Tibial artery (tissue), 4 donors: ENCODE measurements at regions not wholly inside any gene's neighbourhood (a gene's known extent, or its start where the extent isn't known, plus 50 kb on each side); places are given as distances from the start of the nearest gene placed in this dataset.

ENCODE experiments used
- DNase-seq, 2 donors: peaks; one replicate each; pipeline ENCODE4 v3.0.0-alpha.2; 2019
- H3K27ac ChIP-seq, 2 donors: fragments of 200-600 bp; sonication (generic) in 1 of 2; 1 replicate in 1 of 2; 2 replicates in 1 of 2; pipeline ENCODE4 v1.5.1; 2018 to 2019; ENCODE audit warnings: mild to moderate bottlenecking in 1 of 2
- H3K27me3 ChIP-seq, 2 donors: fragments of 200-600 bp; sonication (generic) in 1 of 2; one replicate each; pipeline versions ENCODE4 v1.5.1 to v1.6.0; 2016 to 2019
- H3K36me3 ChIP-seq, 3 donors: fragments of 200-600 bp; sonication (generic) in 2 of 3; one replicate each; pipeline ENCODE4 v1.5.1; 2016 to 2019; ENCODE audit warnings: mild to moderate bottlenecking in 2 of 3
- H3K4me1 ChIP-seq, 4 donors: fragments of 200-600 bp; sonication (generic) in 2 of 4; 1 replicate in 3 of 4; 2 replicates in 1 of 4; pipeline ENCODE4 v1.5.1; 2016 to 2019
- H3K4me3 ChIP-seq, 2 donors: fragments of 200-600 bp; sonication (generic) in 1 of 2; 1 replicate in 1 of 2; 2 replicates in 1 of 2; pipeline ENCODE4 v1.5.1; 2018 to 2019; ENCODE audit warnings: mild to moderate bottlenecking in 2 of 2
- H3K9me3 ChIP-seq, 3 donors: fragments of 200-600 bp; sonication (generic) in 1 of 3; one replicate each; pipeline ENCODE4 v1.5.1; 2016 to 2019
- CTCF ChIP-seq, 2 experiments: fragments of 200-600 bp in 1 of 2; fragments of 450-650 bp in 1 of 2; IDR thresholded peaks; one replicate each; pipeline ENCODE4 v1.5.1; 2017 to 2019; ENCODE audit warnings: antibody characterized with exemption in 2 of 2, mild to moderate bottlenecking in 1 of 2, moderate library complexity in 1 of 2
- intact Hi-C: fragments of 100-400 bp; cut with DNase I; formaldehyde crosslinking; loops from one replicate; pipeline ENCODE4 v1.15.0; 2023; ENCODE audit warnings: low total_unique reads

DNA sequence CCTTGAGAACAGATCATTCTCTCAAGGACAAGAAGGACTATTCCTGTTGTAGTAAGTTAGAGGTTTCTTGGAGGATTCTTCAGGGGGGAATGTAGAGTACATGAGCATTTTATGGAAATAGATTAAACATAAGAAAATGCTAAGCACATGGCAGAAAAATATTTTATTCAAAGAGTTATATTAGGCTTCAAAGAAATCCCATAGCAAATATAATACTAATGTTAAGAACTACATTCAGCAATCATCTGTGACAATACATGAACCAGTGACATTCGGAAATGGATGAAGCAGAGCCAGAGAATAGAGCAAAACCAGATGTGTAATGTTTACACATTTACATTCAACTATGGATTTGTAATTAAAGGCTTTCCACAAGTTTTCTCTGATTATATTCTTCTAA lies 288.6 kb downstream of the NAF1 start:
- H3K4me1 ChIP-seq = no peaks in the 10 kb centered on the region
- H3K36me3 ChIP-seq = no peaks in the 10 kb centered on the region
- no peak overlapping the region for H3K27ac ChIP-seq
- intact Hi-C loops = no loop called here
- no peaks in the 10 kb centered on the region for H3K27me3 ChIP-seq
- H3K9me3 ChIP-seq = no peaks in the 10 kb centered on the region
- TF ChIP-seq CTCF (IDR thresholded peaks at IDR 0.05) = no peak
- no peak overlapping the region for H3K4me3 ChIP-seq
- DNase-seq = no peak

DNA sequence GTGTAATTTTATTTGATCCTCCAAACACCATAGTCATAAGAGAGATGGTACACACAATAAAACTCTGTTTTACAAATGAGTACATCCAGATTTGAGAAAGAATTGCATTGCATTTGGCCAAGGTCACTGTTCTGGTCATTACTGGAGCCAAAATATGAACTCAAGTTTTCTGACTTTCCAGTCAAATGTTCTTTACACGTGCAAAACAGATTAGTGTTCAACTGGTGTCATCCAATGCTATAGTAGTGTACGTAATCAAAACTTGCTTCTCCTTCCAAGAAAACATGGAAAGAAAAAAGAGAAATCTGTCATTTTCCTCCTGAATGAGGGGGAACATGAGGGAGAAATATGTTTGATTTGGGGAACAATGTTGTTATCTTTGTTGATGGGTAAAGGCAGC lies 291.9 kb downstream of the NAF1 start:
- H3K9me3 ChIP-seq = no peaks in the 10 kb centered on the region
- no peaks in the 10 kb centered on the region for H3K27me3 ChIP-seq
- H3K4me1 ChIP-seq = no peaks in the 10 kb centered on the region
- H3K36me3 ChIP-seq = no peaks in the 10 kb centered on the region
- H3K4me3 ChIP-seq = no peak overlapping the region
- H3K27ac ChIP-seq = no peak overlapping the region
- no peak for DNase-seq
- intact Hi-C loops = no loop called here
- no peak for TF ChIP-seq CTCF (IDR thresholded peaks at IDR 0.05)

- Histone ChIP-seq H3K4me3 (no peak overlapping the region), H3K36me3 (no peaks in the 10 kb centered on the region), H3K27ac (no peak overlapping the region), H3K9me3 (no peaks in the 10 kb centered on the region), H3K4me1 (no peaks in the 10 kb centered on the region), H3K27me3 (no peaks in the 10 kb centered on the region)
- no peak for DNase-seq
- TF ChIP-seq CTCF (IDR thresholded peaks at IDR 0.05) = no peak
- intact Hi-C loops = no loop called here
Measured at GRCh38 chr4:162871990-162872389, 294.7 kb downstream of the NAF1 start.

- Histone ChIP-seq H3K9me3 (peaks cover 0 to 8% (median 0%) of the 10 kb centered on the region in 3 donors), H3K4me3 (no peak overlapping the region), H3K4me1 (no peaks in the 10 kb centered on the region), H3K27ac (no peak overlapping the region), H3K27me3 (no peaks in the 10 kb centered on the region), H3K36me3 (no peaks in the 10 kb centered on the region)
- intact Hi-C loops = no loop called here
- DNase-seq = no peak
- TF ChIP-seq CTCF (IDR thresholded peaks at IDR 0.05) = no peak
Measured at GRCh38 chr4:162869157-162869556, 297.5 kb downstream of the NAF1 start.

DNA sequence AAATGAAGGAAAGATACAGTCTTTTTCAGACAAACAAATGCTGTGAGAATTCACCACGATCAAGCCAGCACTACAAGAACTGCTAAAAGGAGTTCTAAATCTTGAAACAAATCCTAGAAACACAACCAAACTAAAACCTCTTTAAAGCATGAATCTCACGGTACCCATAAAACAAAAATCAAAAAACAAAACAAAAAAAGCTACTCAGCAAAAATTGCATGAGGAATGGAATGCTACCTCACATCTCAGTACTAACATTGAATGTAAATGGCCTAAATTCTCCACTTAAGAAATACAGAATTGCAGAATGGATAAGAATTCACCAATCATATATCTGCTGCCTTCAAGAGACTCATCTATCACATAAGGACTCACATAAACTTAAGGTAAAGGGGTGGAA lies 300.1 kb downstream of the NAF1 start:
- no peak for TF ChIP-seq CTCF (IDR thresholded peaks at IDR 0.05)

GRCh38 chr4:162865102-162865501 lies 301.6 kb downstream of the NAF1 start:
- Histone ChIP-seq H3K36me3 (no peaks in the 10 kb centered on the region), H3K4me3 (no peak overlapping the region), H3K27ac (no peak overlapping the region), H3K9me3 (peaks cover 0 to 8% (median 0%) of the 10 kb centered on the region in 3 donors), H3K27me3 (no peaks in the 10 kb centered on the region), H3K4me1 (no peaks in the 10 kb centered on the region)
- no peak for DNase-seq
- intact Hi-C loops = no loop called here
- no peak for TF ChIP-seq CTCF (IDR thresholded peaks at IDR 0.05)

More for the DNA sequence above, 300.1 kb downstream of the NAF1 start:
- peaks cover 0 to 8% (median 0%) of the 10 kb centered on the region in 3 donors for H3K9me3 ChIP-seq
- no peaks in the 10 kb centered on the region for H3K4me1 ChIP-seq
- H3K27ac ChIP-seq = no peak overlapping the region
- intact Hi-C loops = no loop called here
- H3K27me3 ChIP-seq = no peaks in the 10 kb centered on the region
- no peaks in the 10 kb centered on the region for H3K36me3 ChIP-seq
- H3K4me3 ChIP-seq = no peak overlapping the region
- DNase-seq = no peak
